Keratinocyte (primary cell): ENCODE measurements at regions not wholly inside any gene's neighbourhood (a gene's known extent, or its start where the extent isn't known, plus 50 kb on each side); places are given as distances from the start of the nearest gene placed in this dataset.

Experiments used
- DNase-seq: peaks from one replicate; pipeline ENCODE4 v3.0.0-alpha.2; 2011; ENCODE audit warnings: low read depth, missing footprints, low spot score
- FAIRE-seq: peaks from 2 replicates; lab custom pipeline; 2011; peaks lifted over from hg19 to GRCh38; lab: Jason Lieb, UNC
- H2AFZ ChIP-seq: 2 replicates; pipeline ENCODE4 v1.6.0; 2012; ENCODE audit warnings: low read length, control low read depth, inconsistent platforms; ENCODE audit not compliant: control insufficient read depth
- H3K27ac ChIP-seq: 2 replicates; pipeline ENCODE4 v1.5.1; 2011; ENCODE audit warnings: low read length; ENCODE audit not compliant: control insufficient read depth, insufficient read depth
- H3K27me3 ChIP-seq: 3 replicates; pipeline ENCODE4 v1.6.0; 2011; ENCODE audit warnings: low read length; ENCODE audit not compliant: control insufficient read depth, insufficient read depth; ENCODE audit errors: extremely low read depth
- H3K36me3 ChIP-seq, 2 experiments: 2 replicates in 1 of 2; 3 replicates in 1 of 2; pipeline ENCODE4 v1.5.1; 2011; ENCODE audit warnings: low read length in 2 of 2, mild to moderate bottlenecking in 1 of 2; ENCODE audit not compliant: control insufficient read depth in 2 of 2, insufficient read depth in 2 of 2; ENCODE audit errors: extremely low read depth in 1 of 2
- H3K4me1 ChIP-seq: 3 replicates; pipeline ENCODE4 v1.5.1; 2011; ENCODE audit warnings: low read length; ENCODE audit not compliant: control insufficient read depth, insufficient read depth; ENCODE audit errors: extremely low read depth
- H3K4me2 ChIP-seq: 3 replicates; pipeline ENCODE4 v1.6.0; 2011; ENCODE audit warnings: low read depth, low read length; ENCODE audit not compliant: control insufficient read depth, insufficient read depth; ENCODE audit errors: extremely low read depth
- H3K4me3 ChIP-seq, 3 experiments: fragments of 200-600 bp in 1 of 3; sonication (generic) in 1 of 3; 2 replicates in 2 of 3; 3 replicates in 1 of 3; pipeline ENCODE4 v1.5.1; 2011 to 2016; ENCODE audit warnings: low read length in 3 of 3, mild to moderate bottlenecking in 3 of 3, control low read depth in 2 of 3, inconsistent platforms in 1 of 3, low read depth in 1 of 3, mixed read lengths in 1 of 3, mixed run types in 1 of 3, moderate library complexity in 1 of 3; ENCODE audit not compliant: control insufficient read depth in 2 of 3, insufficient read depth in 2 of 3; ENCODE audit errors: extremely low read depth in 1 of 3
- H3K79me2 ChIP-seq: 2 replicates; pipeline ENCODE4 v1.6.0; 2012; ENCODE audit warnings: low read length; ENCODE audit not compliant: control insufficient read depth, insufficient read depth
- H3K9ac ChIP-seq: 3 replicates; pipeline ENCODE4 v1.6.0; 2011; ENCODE audit warnings: low read length; ENCODE audit not compliant: control insufficient read depth, insufficient read depth; ENCODE audit errors: extremely low read depth
- H3K9me1 ChIP-seq: 3 replicates; pipeline ENCODE4 v1.6.0; 2011; ENCODE audit warnings: low read length; ENCODE audit not compliant: control insufficient read depth, insufficient read depth; ENCODE audit errors: extremely low read depth
- H3K9me3 ChIP-seq: 2 replicates; pipeline ENCODE4 v1.5.1; 2012; ENCODE audit warnings: low read depth, low read length; ENCODE audit not compliant: control insufficient read depth
- H4K20me1 ChIP-seq: 3 replicates; pipeline ENCODE4 v1.6.0; 2011; ENCODE audit warnings: low read length; ENCODE audit not compliant: control insufficient read depth, insufficient read depth; ENCODE audit errors: extremely low read depth
- CTCF ChIP-seq, 3 experiments: IDR thresholded peaks in 1 of 3; conservative IDR thresholded peaks in 1 of 3; optimal IDR thresholded peaks in 1 of 3; 2 replicates in 2 of 3; 3 replicates in 1 of 3; pipeline versions ENCODE3 to v1.5.1; 2011; ENCODE audit warnings: low read length in 3 of 3, mild to moderate bottlenecking in 3 of 3, moderate library complexity in 2 of 3, control low read depth in 1 of 3, inconsistent platforms in 1 of 3; ENCODE audit not compliant: insufficient read depth in 2 of 3; ENCODE audit errors: extremely low read depth in 1 of 3
- EZH2 ChIP-seq: IDR thresholded peaks from one replicate; pipeline ENCODE4 v1.6.1; 2012; ENCODE audit warnings: inconsistent platforms, mild to moderate bottlenecking, low read length, moderate library complexity
- dilution Hi-C: fragments of 300-500 bp; cut with MboI; formaldehyde crosslinking; loops from one replicate; pipeline ENCODE4 v1.7.0; 2020; ENCODE audit warnings: low sequenced_read_pairs; ENCODE audit not compliant: extremely low pct_ligation_motif_present

DNA sequence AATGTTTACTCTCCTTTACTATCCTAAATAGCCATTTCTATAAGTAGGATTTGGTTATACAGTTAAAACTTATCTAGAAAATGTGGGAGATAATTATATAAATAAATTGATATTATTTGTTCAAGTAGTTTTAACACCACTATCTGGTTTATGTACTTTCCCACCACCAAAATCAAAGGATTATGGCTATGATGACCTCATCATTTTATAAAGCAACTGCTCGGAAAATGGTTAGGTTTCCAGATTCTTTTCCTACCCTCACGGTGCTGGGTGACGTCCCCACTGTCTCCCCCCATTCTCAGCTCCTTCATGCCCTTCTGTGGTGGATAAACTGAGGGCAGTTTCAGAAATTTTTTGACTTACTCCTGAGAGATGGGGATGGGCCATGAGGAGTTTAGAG is 1011.8 kb upstream of the ADGRL4 start:
- dilution Hi-C loops = no loop called here
- Histone ChIP-seq H3K9ac (no peak overlapping the region), H3K79me2 (no peaks in the 10 kb centered on the region), H3K9me3 (no peaks in the 10 kb centered on the region), H3K9me1 (no peaks in the 10 kb centered on the region), H3K4me1 (no peaks in the 10 kb centered on the region), H3K36me3 (no peaks in the 10 kb centered on the region), H2AFZ (no peak overlapping the region), H3K4me3 (no peak overlapping the region), H4K20me1 (no peaks in the 10 kb centered on the region), H3K4me2 (no peak overlapping the region), H3K27me3 (no peaks in the 10 kb centered on the region), H3K27ac (no peak overlapping the region)
- no peak for TF ChIP-seq EZH2
- TF ChIP-seq CTCF (optimal IDR thresholded peaks at IDR 0.05 in 1 of 3, IDR thresholded peaks at IDR 0.05 in 1 of 3, conservative IDR thresholded peaks at IDR 0.05 in 1 of 3; ENCODE audit: extremely low read depth in 1 of 3, insufficient read depth in 2 of 3, low read length in 3 of 3) = no peak
- FAIRE-seq (no peak), DNase-seq (no peak)

- TF ChIP-seq CTCF (optimal IDR thresholded peaks at IDR 0.05 in 1 of 3, IDR thresholded peaks at IDR 0.05 in 1 of 3, conservative IDR thresholded peaks at IDR 0.05 in 1 of 3; ENCODE audit: extremely low read depth in 1 of 3, insufficient read depth in 2 of 3, low read length in 3 of 3) (no peak), EZH2 (no peak)
- Histone ChIP-seq H3K4me1 (no peaks in the 10 kb centered on the region), H3K27me3 (no peaks in the 10 kb centered on the region), H3K79me2 (no peaks in the 10 kb centered on the region), H3K27ac (no peak overlapping the region), H3K36me3 (no peaks in the 10 kb centered on the region), H3K4me3 (no peak overlapping the region), H3K9ac (no peak overlapping the region), H4K20me1 (no peaks in the 10 kb centered on the region), H3K9me1 (no peaks in the 10 kb centered on the region), H2AFZ (no peak overlapping the region), H3K9me3 (no peaks in the 10 kb centered on the region), H3K4me2 (no peak overlapping the region)
- no peak for DNase-seq
- dilution Hi-C loops = no loop called here
- FAIRE-seq = no peak
These were observed 1002.4 kb upstream of the ADGRL4 start for GRCh38 chr1:80008934-80009333.
